Activated CD8-positive, alpha-beta memory T cell treated with anti-CD3 and anti-CD28 coated beads for 36 hours (primary cell): ENCODE measurements at regions not wholly inside any gene's neighbourhood (a gene's known extent, or its start where the extent isn't known, plus 50 kb on each side); places are given as distances from the start of the nearest gene placed in this dataset.
"Not testable (repeated sequence)": the region's sequence is repeated elsewhere in the genome, so short reads cannot be mapped to it uniquely, and the experiment has no call there.

ENCODE experiments used
- CTCF ChIA-PET: fragments of 350-600 bp; sonication (Branson Sonifier 250); formaldehyde crosslinking; loops from one replicate; lab custom pipeline; 2021; ENCODE audit warnings: antibody characterized with exemption; lab: Charles Lee
- POLR2A ChIA-PET: fragments of 350-600 bp; sonication (Branson Sonifier 250); formaldehyde crosslinking; loops from one replicate; lab custom pipeline; 2021; ENCODE audit warnings: antibody characterized with exemption; lab: Charles Lee

DNA sequence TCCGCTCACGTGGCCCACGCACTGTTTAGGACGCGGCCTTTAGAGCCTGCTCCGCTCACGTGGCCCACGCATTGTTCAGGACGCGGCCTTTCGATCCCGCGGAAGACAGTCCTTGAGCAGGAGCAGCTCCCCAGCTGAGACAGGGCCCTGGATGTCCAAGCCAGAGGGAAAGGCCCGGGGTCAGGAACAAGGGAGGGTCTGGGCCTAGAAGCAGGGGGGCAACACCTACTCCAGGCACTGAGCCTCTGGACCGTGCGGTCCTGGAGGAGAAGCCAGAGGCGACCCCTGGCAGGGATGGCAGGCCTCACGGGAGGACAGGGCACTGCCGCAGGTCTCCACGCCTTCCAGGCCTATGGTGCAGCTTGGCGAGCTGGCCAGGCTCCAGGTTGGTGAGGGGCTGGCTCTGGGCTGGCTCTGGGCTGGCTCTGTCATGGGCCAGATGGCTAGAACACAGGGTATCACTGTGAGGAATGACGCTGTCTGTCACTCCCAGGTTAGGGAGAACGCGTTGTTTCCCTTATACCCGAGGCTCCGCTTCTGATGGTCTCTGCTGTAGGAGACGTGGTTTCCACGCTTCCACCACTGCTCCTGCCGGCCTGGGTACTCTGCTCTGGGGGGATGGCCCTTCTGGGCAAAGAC, 341.7 kb downstream of the TMEM121 start:
- CTCF ChIA-PET = no interaction called here
- POLR2A ChIA-PET = no interaction called here

DNA sequence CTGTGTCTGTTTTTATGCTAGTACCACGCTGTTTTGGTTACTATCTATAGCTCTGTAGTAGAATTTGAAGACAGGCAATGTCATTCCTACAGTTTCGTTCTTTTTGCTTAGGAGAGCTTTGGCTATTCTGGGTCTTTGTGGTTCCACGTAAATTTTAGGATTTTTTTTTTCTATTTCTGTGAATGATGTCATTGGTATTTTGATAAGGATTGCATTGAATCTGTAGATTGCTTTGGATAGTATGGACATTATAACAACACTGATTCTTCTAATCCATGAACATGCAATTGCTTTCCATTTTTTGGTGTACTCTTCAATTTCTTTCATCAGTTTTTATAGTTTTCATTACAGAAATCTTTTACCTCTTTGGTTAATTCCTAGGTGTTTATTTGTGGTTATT, 345.2 kb downstream of the TMEM121 start:
- CTCF ChIA-PET = no interaction called here

DNA sequence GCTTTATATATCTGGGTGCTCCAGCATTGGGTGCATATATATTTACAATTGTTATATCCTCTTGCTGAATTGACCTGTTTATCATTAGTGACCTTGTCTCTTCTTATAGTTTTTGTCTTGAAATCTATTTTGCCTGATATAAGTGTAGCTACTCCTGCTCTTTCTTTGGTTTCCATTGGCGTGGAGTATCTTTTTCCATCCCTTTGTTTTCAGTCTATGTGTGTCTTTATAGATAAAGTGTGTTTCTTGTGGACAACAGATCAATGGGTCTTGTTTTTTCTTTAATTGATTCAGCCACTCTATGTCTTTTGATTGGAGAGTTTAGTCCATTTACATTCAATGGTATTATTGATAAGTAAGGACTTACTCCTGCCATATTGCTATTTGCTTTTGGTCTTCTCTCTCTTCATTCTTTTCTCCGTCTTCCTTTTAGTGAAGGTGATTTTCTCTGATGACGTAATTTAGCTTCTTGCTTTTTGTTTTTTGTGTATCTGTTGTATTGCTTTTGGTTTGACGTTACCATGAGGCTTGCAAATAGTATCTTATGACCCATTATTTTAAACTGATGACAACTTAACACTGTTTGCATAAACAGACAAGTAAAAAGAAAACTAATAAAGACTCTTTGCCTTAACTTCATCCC, 347.6 kb downstream of the TMEM121 start:
- CTCF ChIA-PET = no interaction called here
- POLR2A ChIA-PET = no interaction called here

More for the DNA sequence above, 345.2 kb downstream of the TMEM121 start:
- POLR2A ChIA-PET = no interaction called here

DNA sequence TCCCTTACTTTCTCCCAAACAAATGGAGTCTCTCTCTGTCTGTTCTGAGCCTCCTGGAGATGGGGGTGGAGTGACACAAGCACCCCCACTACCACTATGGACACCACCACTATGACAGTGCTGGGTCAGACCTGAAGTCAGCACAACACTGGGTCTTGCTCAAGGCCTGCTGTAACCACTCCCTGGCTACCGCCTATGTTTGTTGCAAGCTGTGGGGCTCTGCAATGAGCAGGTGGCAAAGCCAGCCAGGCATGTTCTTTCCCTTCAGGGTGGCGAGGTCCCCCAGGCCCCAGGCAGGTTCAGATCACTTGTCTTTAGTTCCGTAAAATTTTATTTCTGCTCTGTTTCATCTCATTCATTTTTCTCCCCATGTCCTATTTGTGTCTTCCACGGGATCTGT, 349.8 kb downstream of the TMEM121 start:
- ChIA-PET POLR2A (no interaction called here), CTCF (no interaction called here)

DNA sequence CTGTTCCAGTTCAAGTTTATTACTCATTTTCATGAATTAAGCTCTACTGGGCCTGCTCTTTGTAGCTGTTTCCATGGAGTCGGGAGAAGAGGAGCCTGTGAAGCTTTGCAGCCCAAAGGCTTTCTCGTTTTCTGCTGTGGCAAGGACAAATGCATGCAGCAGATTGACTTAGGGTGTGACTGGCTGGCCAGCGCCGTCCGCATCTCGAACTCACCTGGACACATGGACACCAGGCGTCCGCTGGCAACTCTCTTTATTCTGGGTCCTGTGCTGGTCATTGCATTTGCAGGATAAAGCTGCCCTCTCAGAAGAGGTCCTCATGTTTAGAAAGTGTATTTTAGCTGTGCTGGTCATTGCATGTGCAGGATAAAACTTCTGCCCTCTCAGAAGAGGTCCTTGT, 350.4 kb downstream of the TMEM121 start:
- CTCF ChIA-PET = no interaction called here
- POLR2A ChIA-PET = no interaction called here

DNA sequence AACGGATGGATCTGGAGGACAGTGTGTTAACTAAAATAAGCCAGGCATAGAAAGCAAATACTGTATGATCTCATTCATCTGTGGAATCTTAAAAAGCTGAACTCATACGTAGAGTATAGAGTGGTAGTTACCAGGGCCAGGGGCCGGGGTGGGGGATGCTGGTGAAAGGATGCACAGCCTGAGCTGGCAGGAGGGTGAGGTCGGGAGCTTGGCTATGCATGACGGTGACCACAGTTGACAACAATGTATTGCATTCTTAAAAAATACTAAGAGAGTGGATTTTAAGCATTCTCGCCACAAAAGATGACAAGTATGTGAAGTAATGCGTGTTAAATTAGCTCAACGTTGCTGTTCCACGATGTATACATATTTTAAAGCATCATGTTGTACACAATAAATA, 351.3 kb downstream of the TMEM121 start:
- ChIA-PET POLR2A (no interaction called here), CTCF (no interaction called here)

DNA sequence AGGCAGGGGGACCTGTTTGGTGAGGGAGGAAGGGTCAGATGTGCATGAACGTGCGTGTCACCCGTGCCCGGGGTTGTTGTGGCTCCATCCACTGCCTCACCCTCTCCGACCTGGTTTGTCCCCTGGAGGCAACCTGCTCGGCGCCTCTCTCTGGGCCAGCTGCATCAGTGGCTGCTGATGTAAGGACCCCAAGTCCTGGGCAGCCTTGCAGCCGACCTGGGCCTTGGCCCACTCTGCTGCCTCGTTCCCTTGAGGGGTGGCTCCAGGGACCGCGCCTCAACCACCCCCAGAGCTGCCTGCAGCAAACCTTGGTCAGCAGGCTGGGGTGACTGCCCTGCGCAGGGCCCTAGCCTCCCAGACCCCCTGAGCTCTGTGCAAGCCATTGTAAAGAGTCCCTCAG, 351.7 kb downstream of the TMEM121 start:
- POLR2A ChIA-PET = no interaction called here
- CTCF ChIA-PET = no interaction called here

DNA sequence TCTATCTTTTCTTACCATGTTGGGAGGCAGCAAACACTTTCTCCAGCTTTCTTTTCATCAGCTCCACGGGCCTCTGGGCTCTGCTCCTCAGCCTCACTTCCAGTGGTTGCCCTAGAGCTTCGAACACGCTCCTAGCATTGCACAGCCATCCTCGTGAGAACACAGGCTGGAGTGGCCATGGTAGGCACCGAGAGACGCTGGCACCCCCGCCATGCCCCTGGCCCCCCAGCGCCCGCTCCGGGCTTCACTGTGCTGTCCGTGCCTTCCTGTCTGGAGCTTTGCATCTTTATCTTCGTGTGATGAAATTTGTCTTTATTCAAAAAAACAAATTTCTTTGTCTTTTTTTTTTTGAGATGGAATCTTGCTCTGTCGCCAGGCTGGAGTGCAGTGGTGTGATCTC, 352.2 kb downstream of the TMEM121 start:
- CTCF ChIA-PET = no interaction called here
- POLR2A ChIA-PET = no interaction called here

DNA sequence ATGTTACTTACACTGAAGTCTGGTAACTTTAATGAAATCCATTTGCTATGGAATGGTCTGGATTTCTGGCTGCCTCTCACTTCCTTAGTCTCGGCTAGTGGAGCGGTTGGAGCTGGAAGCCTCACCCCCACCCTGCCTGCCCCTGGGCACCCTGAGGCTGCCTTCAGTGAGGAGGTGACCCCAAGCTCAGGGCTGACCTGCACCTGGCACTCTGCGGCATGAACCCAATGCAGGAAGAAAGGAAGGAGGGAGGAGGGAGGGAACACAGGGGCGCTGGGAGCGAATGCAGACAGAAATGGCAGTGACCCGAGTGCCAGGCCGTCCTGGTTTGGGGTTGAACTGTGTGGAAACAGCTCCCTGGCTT, 353.1 kb downstream of the TMEM121 start:
- CTCF ChIA-PET = no interaction called here
- POLR2A ChIA-PET = no interaction called here

DNA sequence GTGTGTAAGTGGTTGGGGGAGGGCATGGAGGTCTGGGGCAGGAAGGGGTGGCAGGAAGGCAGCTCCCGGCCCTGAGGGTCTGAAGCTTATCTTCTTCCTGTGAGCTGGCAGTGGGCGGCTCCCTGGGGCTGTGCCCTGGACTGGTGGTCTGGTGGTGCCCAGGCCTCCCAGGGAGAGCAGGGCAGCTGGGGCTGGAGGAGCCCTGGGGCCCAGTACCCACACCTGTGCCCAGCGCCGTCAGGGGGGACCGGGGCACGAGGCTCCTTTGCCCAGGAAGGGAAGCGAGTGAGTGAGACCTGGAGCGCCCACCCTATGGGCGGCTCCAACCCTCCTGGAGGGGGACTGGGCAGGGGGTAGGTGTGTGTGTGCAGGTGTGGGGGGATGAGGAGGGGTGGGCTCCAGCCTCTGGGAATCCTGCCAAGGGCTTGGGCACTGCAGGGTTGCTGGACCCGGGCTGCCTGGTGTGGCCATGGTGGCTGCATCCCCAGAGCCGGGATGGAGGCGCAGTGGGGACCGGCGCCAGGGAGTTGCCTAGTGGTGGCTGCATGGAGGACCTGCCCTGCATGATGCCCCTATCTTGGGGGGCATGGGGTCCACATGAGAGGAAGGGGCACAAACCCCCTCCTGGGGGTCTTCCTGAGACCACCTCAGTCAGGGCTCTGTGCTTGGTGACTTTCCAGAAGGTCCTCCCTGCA, 353.6 kb downstream of the TMEM121 start:
- ChIA-PET POLR2A (no interaction called here), CTCF (no interaction called here)

DNA sequence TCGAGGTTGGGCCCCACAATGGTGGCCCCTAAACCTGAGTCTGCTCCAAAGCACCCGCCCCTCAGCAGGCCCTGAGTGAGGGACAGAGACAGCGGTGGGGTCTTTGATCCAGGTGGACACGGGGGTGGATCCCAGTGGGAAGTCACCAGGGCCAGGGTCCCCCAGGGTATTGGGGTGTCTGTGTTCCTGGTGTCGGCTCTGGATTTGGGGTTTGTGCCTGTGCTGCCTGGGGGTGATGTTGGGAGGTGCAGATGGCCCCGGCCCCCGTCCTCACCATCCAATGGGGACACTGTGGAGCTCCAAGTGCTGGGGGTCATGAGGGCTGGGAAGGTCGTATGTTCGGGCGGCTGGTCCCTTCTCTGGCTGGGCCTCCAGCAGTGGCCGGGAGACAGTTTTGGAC, 354.2 kb downstream of the TMEM121 start:
- ChIA-PET POLR2A (no interaction called here), CTCF (no interaction called here)

DNA sequence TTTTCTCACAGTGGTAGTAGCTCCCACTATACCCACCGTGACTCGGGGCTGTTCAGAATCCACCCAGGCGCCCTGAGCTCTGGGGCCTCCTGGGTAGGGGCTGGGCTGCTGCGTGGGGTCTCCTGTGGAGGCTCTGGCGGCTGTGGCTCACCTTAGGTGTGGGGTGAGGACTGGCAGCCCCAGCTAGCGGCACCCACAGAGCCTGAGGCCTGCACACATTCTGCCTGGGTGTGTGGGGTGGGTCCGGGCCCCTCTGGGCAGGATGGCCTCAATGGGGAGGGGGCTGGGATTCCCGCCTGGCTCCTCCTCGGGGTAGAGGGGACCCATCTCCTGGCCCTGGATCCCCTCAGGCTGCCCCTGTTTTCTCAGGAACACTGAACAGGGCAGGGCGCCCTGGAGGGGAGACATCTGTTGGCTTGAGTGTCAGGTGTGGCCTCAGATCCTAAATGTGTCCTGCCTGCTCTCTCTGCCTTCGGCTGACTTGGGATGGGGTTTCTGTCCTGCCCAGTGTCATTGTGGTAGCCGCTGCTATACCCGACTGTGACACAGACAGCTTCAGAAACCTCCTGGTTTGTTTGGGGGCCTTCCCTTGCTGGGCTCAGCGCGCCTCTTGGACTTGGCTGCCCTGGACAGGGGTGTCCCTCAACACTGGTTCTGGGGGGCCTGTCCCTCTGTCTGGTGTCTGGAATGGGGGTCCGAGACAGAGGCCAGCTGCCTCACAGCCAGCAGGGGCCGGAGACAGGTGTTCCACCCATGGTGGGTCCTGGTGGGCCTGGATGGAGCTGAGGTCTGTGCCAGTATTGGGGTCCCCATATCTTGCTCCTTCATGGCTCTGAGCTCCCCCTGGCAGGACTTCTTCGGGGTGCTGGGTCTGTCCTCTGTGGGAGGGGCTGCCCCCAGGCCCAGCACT, 354.9 kb downstream of the TMEM121 start:
- ChIA-PET POLR2A (no interaction called here), CTCF (no interaction called here)

DNA sequence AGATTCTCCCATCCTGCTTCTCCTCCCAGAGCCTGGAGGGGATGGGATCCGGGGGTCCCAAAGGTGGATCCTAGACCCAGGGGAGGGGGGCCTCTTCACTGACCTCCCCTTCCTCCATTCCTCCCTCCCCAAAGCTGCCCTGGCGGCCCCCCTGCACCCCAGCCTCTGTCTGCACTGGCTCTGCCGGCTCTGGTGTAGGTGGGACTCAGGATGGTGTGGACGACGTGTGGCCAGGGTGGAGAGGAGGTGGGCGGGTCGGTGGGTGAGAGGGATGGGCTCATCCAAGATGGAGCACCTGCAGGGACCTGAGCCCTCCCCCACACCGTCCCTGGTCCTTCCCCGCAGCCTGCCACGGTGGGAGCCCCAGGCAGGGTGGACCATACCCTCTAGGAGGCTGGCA, 355.6 kb downstream of the TMEM121 start:
- POLR2A ChIA-PET = not testable (repeated sequence)

DNA sequence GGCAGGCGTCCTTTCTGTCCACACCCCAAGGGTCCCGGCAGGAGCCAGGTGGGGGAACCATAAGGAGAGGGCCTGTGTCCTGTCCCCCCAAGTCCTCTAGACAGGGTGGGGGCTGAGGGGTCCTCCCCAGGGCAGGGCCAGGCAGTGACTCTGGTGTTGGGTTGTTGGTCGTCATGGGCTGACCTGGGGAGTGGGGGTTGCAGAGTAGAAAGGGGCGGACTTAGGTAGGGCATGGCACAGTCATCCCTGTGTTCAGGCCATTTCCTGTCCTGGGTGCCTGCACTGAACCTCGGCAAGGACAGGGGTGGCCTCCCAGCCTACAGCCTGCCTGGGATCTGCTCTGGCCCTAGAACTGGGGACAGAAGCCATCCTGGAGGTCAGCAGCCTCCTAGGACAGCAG, 356.2 kb downstream of the TMEM121 start:
- POLR2A ChIA-PET = no interaction called here

More for the DNA sequence above, 355.6 kb downstream of the TMEM121 start:
- CTCF ChIA-PET = not testable (repeated sequence)

DNA sequence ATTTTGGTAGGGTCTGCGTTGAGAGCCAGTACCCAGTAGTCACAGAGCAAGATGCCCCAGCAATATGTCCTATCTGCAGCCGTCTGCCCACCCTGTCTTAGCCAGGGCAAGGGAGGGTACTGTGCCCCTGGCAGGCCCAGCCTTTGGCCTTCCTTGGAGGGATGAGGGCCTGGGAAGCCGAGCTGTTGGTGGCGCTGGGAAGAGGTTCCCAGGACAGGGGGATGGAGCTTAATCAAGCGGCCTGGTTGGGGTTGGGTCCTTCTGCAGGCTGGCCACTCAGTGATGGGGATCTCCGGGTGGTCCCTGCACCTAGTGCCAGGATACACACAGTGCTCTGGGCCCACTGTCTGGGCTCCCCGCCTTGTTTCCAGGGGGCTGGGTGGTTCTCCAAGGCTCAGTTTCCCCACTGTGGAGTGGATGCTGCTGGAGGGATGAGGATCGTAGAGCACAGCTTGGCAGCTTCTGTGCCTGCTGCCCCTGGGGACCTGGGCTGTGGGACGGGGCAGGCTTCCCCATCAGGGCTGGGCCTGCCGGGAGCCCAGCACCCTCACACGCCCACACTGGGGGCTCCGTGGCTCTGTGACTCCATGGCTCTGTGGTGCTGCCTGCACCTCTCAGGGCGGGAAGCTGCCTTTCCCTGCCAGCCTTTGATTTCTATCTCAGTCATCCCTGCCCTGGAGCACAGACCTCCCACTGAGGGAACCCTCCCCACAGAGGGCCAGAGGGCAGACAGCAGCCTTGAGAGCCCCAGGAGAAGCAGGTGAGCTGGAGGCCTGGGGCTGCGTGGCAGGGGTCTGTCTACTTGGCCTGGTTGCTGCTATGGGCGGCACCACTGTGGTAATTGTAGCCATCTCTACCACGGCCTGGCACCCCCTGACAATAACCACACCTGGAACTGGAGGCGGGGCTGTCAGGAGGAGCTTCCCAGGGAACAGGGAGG, 357.0 kb downstream of the TMEM121 start:
- CTCF ChIA-PET = no interaction called here
- POLR2A ChIA-PET = no interaction called here

More for the DNA sequence above, 356.2 kb downstream of the TMEM121 start:
- CTCF ChIA-PET = no interaction called here

DNA sequence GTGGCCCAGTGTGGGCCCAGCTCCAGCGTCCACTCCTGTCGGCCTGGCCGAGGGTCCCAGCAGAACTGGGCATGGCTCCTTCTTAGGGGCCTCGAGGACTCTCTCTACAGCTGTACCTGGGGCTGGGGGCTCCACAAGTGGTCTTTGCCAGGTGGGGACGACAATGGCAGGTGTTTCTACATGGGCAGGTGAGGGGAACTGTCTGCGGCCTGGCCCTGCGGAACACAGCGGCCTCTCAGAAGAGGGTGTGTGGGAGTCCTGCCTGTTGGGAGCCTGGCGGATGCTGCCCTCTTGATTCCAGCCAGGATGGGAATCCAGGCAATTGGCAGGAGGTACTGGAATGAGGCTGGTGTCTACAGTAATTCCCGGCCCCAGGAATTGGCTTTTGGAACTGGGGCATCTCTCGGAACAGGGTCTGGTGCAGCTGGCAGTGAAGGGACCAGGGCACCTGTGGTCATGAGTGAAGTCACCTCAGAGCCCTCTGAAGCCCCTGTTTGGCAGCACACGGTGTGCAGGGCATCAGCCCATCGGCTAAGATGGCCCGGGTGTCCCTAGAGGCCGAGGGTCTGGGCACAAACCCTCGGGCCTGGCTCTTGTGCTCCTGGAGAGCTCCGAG, 357.9 kb downstream of the TMEM121 start:
- CTCF ChIA-PET, POLR2A ChIA-PET: not testable (repeated sequence)

DNA sequence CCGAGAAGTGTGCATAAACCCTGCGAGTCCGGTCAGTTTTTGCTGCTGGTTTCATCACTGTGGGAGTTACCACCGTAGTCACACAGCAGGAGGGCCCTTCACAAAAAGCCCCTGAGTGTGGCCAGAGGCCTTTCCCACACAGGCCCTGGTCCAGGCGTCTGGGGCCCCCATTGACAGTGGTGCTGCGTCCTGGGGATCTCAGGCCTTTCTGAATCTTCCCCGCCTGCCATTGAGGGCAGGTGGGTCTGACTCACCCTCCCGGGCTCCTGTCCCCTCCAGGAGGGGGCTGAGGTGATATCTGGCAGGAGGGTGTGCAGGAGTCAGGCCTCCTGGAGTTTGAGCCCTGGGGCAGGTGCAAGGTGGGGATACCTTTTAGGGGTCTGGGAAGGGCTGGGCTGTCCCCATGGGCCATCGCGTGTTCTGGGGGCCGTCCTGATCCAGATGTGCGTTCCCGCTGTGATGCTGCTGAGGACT, 358.5 kb downstream of the TMEM121 start:
- ChIA-PET CTCF (no interaction called here), POLR2A (no interaction called here)

DNA sequence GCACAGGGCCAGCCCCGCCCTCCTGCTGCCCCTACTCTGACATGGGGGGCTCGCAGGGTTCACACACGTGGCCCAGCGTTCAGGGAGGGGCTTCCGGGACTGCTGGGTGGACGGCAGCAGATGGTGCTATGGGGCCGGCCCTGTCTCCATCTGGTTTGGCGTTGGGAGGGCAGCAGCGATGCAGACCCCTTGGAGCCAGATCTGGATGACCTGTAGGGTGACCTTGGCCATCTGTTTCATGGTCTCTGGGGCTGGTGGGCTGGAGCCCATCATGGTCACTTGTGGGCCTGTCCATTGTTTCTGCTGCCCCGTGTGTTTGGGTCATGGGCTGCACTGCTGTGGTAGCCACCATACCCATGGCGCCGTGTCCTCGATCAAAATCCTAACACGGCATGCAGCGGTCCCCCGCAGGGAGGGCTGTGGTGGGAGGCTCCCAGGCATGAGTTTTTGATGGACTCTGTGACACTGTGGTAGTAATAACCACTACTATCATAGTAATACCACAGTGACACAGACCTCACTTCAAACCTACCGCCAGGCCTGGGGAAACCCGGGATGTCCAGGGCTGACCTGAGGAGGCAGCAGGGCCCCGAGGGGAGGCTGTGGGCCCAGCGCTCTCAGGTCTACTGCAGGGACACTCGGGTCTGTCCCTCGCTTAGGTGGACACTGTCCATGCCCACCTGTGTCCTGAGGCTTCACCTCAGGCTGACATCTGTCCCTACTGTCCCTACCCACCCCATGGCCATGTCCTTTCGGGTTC, 359.4 kb downstream of the TMEM121 start:
- ChIA-PET POLR2A (no interaction called here), CTCF (no interaction called here)
